ENCODE measurements at regions not wholly inside any gene's neighbourhood (a gene's known extent, or its start where the extent isn't known, plus 50 kb on each side); places are given as distances from the start of the nearest gene placed in this dataset.

- TF ChIP-seq CTCF (conservative IDR thresholded peaks at IDR 0.05; ENCODE audit: low read depth, low read length), result no peak
- no peak for TF ChIP-seq EZH2phosphoT487 (IDR thresholded peaks at IDR 0.05; ENCODE audit: borderline replicate concordance, low read length)
- no peak for TF ChIP-seq EZH2 (IDR thresholded peaks at IDR 0.05; ENCODE audit: low read length, unreplicated experiment)
Measured at GRCh38 chr6:74018825-74019224, 322.8 kb downstream of the CD109 start.
